ENCODE measurements at regions not wholly inside any gene's neighbourhood (a gene's known extent, or its start where the extent isn't known, plus 50 kb on each side); places are given as distances from the start of the nearest gene placed in this dataset.
"Not testable (repeated sequence)": the region's sequence is repeated elsewhere in the genome, so short reads cannot be mapped to it uniquely, and the experiment has no call there.

GRCh38 chr15:32253958-32254357 lies 149.1 kb downstream of the GOLGA8K start:
- H3K27ac ChIP-seq; H3K4me1 ChIP-seq (ENCODE audit: control insufficient read depth in 1 of 2, low read depth in 2 of 2); H3K27me3 ChIP-seq (replicated peaks; ENCODE audit: insufficient read depth); H3K4me3 ChIP-seq; H3K9me3 ChIP-seq; DNase-seq (ENCODE audit: low spot score); H3K36me3 ChIP-seq; ATAC-seq (ENCODE audit: insufficient number of reproducible peaks, low FRiP score, low read depth): not testable (repeated sequence)

GRCh38 chr15:32249207-32249606 lies 153.9 kb downstream of the GOLGA8K start:
- DNase-seq (ENCODE audit: low spot score); H3K9me3 ChIP-seq; H3K36me3 ChIP-seq; ATAC-seq (ENCODE audit: insufficient number of reproducible peaks, low FRiP score, low read depth); H3K27me3 ChIP-seq (replicated peaks; ENCODE audit: insufficient read depth); H3K4me3 ChIP-seq; H3K27ac ChIP-seq; H3K4me1 ChIP-seq (ENCODE audit: control insufficient read depth in 1 of 2, low read depth in 2 of 2): not testable (repeated sequence)

DNA sequence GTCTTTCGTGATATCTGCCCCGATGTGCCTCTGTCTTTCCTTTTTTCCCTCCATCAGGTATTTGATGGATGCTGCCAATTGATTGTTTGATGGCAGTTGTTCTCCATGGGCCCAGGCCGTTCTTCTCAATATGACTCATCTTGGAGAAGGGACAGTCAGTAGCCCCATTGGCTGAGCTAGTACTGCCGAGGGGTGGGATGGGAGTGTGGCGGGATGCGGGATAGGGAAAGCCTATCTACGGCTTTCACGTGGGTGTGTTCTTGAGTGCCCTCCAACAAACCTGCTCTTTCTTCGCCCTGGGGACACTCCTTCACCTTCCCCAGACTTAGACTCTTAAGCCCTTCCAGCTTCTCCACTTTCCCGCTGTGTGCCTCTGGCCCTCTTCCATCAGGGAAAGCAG lies 159.4 kb downstream of the GOLGA8K start:
- ATAC-seq (ENCODE audit: insufficient number of reproducible peaks, low FRiP score, low read depth); H3K9me3 ChIP-seq; H3K4me1 ChIP-seq (ENCODE audit: control insufficient read depth in 1 of 2, low read depth in 2 of 2); DNase-seq (ENCODE audit: low spot score); H3K27ac ChIP-seq; H3K4me3 ChIP-seq; H3K27me3 ChIP-seq (replicated peaks; ENCODE audit: insufficient read depth); H3K36me3 ChIP-seq: not testable (repeated sequence)

DNA sequence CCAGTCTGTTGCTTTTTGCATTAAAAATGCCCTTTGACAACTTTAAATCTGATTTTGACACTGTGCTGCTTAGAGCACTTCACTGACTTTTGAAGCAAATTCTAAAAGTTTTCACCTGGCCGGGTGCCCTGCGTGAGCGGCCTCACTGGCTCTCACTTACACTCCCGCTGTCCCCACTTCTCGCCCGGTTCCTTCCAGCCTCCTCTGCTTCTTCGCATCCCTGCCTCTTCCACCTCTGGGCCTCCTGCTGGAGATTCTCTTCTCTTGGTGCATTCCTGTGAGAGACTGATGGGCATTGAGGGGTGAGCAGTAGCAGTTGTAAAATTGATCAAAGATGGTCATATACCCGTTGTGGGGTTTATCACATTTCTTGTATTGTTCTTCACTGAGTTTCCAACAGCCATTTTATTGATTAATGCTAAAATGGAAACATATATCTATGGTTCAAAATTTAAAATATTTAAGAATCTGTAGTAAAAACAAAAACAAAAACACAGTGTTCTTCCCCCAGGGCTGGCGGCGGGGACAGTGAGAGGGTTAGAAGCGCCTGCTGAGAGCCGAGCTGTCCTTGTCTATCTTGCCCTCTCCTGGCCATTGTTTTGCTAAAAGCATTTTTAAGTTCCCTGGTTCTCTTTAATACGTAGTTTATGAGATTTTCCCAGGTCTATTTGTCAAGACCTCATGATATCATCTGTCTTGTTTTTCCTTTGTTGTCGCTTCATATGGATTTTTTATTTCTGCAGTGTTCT lies 160.1 kb downstream of the GOLGA8K start:
- not testable (repeated sequence) for H3K27ac ChIP-seq; H3K4me3 ChIP-seq; H3K4me1 ChIP-seq (ENCODE audit: control insufficient read depth in 1 of 2, low read depth in 2 of 2); H3K9me3 ChIP-seq; ATAC-seq (ENCODE audit: insufficient number of reproducible peaks, low FRiP score, low read depth); H3K36me3 ChIP-seq; DNase-seq (ENCODE audit: low spot score); H3K27me3 ChIP-seq (replicated peaks; ENCODE audit: insufficient read depth)

GRCh38 chr15:32227410-32228114 lies 175.5 kb downstream of the GOLGA8K start:
- not testable (repeated sequence) for H3K27ac ChIP-seq; DNase-seq (ENCODE audit: low spot score); H3K4me1 ChIP-seq (ENCODE audit: control insufficient read depth in 1 of 2, low read depth in 2 of 2); H3K27me3 ChIP-seq (replicated peaks; ENCODE audit: insufficient read depth); H3K9me3 ChIP-seq; H3K4me3 ChIP-seq; ATAC-seq (ENCODE audit: insufficient number of reproducible peaks, low FRiP score, low read depth); H3K36me3 ChIP-seq

DNA sequence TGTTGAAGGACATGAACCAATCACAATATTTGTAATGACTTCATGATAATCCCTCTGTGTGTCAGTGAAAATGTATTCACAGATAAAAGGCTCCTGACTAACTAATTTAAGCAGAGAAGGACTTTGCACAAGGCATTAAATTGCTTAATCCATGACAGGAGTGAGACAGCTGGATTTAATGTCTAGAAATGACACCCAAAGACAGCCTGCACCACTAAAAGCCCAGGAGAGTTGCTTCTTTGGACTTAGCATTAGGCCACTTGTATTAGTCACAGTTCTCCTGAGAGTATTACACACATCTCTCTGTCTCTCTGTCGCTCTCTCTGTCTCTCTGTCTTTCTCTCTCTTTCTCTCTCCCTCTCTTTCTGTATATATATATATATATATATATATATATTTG lies 180.4 kb downstream of the GOLGA8K start:
- Histone ChIP-seq H3K4me3 (no peak overlapping the region), H3K4me1 (ENCODE audit: control insufficient read depth in 1 of 2, low read depth in 2 of 2) (no peaks in the 10 kb centered on the region), H3K9me3 (peaks cover 2% of the 10 kb centered on the region), H3K36me3 (no peaks in the 10 kb centered on the region), H3K27me3 (replicated peaks; ENCODE audit: insufficient read depth) (no peaks in the 10 kb centered on the region), H3K27ac (no peak overlapping the region)
- ATAC-seq (ENCODE audit: insufficient number of reproducible peaks, low FRiP score, low read depth) (no peak), DNase-seq (ENCODE audit: low spot score) (no peak)
- TF ChIP-seq, protein P1, sequence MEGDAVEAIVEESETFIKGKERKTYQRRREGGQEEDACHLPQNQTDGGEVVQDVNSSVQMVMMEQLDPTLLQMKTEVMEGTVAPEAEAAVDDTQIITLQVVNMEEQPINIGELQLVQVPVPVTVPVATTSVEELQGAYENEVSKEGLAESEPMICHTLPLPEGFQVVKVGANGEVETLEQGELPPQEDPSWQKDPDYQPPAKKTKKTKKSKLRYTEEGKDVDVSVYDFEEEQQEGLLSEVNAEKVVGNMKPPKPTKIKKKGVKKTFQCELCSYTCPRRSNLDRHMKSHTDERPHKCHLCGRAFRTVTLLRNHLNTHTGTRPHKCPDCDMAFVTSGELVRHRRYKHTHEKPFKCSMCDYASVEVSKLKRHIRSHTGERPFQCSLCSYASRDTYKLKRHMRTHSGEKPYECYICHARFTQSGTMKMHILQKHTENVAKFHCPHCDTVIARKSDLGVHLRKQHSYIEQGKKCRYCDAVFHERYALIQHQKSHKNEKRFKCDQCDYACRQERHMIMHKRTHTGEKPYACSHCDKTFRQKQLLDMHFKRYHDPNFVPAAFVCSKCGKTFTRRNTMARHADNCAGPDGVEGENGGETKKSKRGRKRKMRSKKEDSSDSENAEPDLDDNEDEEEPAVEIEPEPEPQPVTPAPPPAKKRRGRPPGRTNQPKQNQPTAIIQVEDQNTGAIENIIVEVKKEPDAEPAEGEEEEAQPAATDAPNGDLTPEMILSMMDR (IDR thresholded peaks at IDR 0.05), result no peak

All from thoracic aorta (tissue), 2 donors.